ENCODE measurements at regions not wholly inside any gene's neighbourhood (a gene's known extent, or its start where the extent isn't known, plus 50 kb on each side); places are given as distances from the start of the nearest gene placed in this dataset.
A peak's percentile ranks its signal among the peaks of the same experiment; 100 is the strongest.

- ATAC-seq (ENCODE audit: low read depth) = peak; percentile 97
- Histone ChIP-seq H3K9ac (ENCODE audit: low read length) (no peak overlapping the region), H3K9me3 (ENCODE audit: control extremely low read depth in 1 of 3, control insufficient read depth in 2 of 3, insufficient read depth in 1 of 3, low read length in 2 of 3) (peaks cover 0 to 10% (median 0%) of the 10 kb centered on the region in 3 donors), H2AFZ (ENCODE audit: insufficient read depth, low read depth, low read length, poor library complexity, severe bottlenecking) (no peak overlapping the region), H3K4me2 (replicated peaks; ENCODE audit: low read depth, low read length, poor library complexity, severe bottlenecking) (peak overlapping the region; percentile 30), H3K4me3 (ENCODE audit: control extremely low read depth in 1 of 5, extremely low read depth in 1 of 5, insufficient read depth in 1 of 5, low read depth in 2 of 5, low read length in 4 of 5) (no peak overlapping the region), H4K20me1 (ENCODE audit: control insufficient read depth, insufficient read depth, low read length, poor library complexity, severe bottlenecking) (no peaks in the 10 kb centered on the region), H3K27me3 (replicated peaks in 1 of 4; ENCODE audit: control extremely low read depth in 1 of 4, control insufficient read depth in 3 of 4, insufficient read depth in 4 of 4, low read length in 3 of 4) (peaks cover 0 to 18% (median 1%) of the 10 kb centered on the region in 4 experiments), H3K79me2 (ENCODE audit: control insufficient read depth, insufficient read depth, low read length) (no peaks in the 10 kb centered on the region), H3K27ac (ENCODE audit: low read length in 2 of 2) (no peak overlapping the region), H3K36me3 (replicated peaks in 1 of 2; ENCODE audit: control extremely low read depth in 1 of 2, control insufficient read depth in 1 of 2, extremely low read depth in 1 of 2, insufficient read depth in 2 of 2, low read length in 1 of 2) (no peaks in the 10 kb centered on the region), H3K4me1 (ENCODE audit: control insufficient read depth in 2 of 2, insufficient read depth in 2 of 2, low read length in 2 of 2) (peaks cover 7 to 8% of the 10 kb centered on the region in 2 donors)
- peaks cover 6% of the 10 kb centered on the region for H3K4me1 Mint-ChIP-seq
- intact Hi-C loops (cut with micrococcal nuclease) = loop anchor here (1.0 kb wide), 1 partner anchor 199 kb away; no protein-coding TSS in a partner anchor
- ChIA-PET CTCF (interaction anchor here (0.6 to 2.6 kb wide), 22 partner anchors 8 to 332 kb away, joined by 3 to 54 read pairs (median 4); no protein-coding TSS in a partner anchor), POLR2A (interaction anchor here (1.1 kb wide), 1 partner anchor 198 kb away, joined by 4 read pairs; no protein-coding TSS in a partner anchor)
- 24% methylated on average over 18 of the region's 18 CpGs for WGBS (ENCODE audit: insufficient coverage)
- DNase-seq = peak; percentile 75
- no peak overlapping the region for H3K4me3 Mint-ChIP-seq
- no peak overlapping the region for H3K27ac Mint-ChIP-seq
- TF ChIP-seq EZH2 (IDR thresholded peaks at IDR 0.05; ENCODE audit: borderline replicate concordance, insufficient read depth, low read depth, low read length, poor library complexity, severe bottlenecking) (no peak), CTCF (IDR thresholded peaks at IDR 0.05) (peak; percentile 88)
- peaks cover 30% of the 10 kb centered on the region for H3K27me3 Mint-ChIP-seq
- H3K9me3 Mint-ChIP-seq (ENCODE audit: insufficient read depth) = no peaks in the 10 kb centered on the region
Observed at GRCh38 chr1:204763773-204764427, 78.4 kb upstream of the LRRN2 start.

DNA sequence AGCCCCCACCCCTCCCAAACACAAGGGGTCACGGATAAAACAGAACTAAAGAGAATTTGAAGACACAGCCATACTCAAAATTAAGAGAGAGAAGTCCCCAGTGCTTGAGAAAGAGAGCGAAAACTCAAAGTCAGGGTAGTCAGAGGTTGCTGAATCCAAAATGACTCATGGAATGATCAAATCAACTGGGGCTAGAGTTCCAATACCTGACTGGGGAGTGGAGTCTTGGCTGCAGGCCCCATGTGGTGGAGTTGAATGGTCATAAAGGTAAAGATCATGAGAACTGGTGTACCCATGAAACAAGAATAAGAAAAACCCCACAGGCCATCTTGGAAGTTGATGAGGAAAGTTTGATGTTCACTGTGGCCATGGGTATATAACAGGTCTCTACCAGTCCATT, 84.5 kb upstream of the LRRN2 start:
- DNase-seq (no peak), ATAC-seq (ENCODE audit: low read depth) (no peak)
- intact Hi-C loops (cut with micrococcal nuclease) = no loop called here
- no peaks in the 10 kb centered on the region for H3K36me3 ChIP-seq (replicated peaks in 1 of 2; ENCODE audit: control extremely low read depth in 1 of 2, control insufficient read depth in 1 of 2, extremely low read depth in 1 of 2, insufficient read depth in 2 of 2, low read length in 1 of 2)
- no peak overlapping the region for H3K4me2 ChIP-seq (replicated peaks; ENCODE audit: low read depth, low read length, poor library complexity, severe bottlenecking)
- no peaks in the 10 kb centered on the region for H4K20me1 ChIP-seq (ENCODE audit: control insufficient read depth, insufficient read depth, low read length, poor library complexity, severe bottlenecking)
- no peak overlapping the region for H2AFZ ChIP-seq (ENCODE audit: insufficient read depth, low read depth, low read length, poor library complexity, severe bottlenecking)
- 100% methylated on average over 1 of the region's 2 CpGs for WGBS (ENCODE audit: insufficient coverage)
- H3K27ac Mint-ChIP-seq = no peak overlapping the region
- H3K9me3 Mint-ChIP-seq (ENCODE audit: insufficient read depth) = no peaks in the 10 kb centered on the region
- no peak overlapping the region for H3K4me3 ChIP-seq (ENCODE audit: control extremely low read depth in 1 of 5, extremely low read depth in 1 of 5, insufficient read depth in 1 of 5, low read depth in 2 of 5, low read length in 4 of 5)
- no peak overlapping the region for H3K9ac ChIP-seq (ENCODE audit: low read length)
- peaks cover 41% of the 10 kb centered on the region for H3K27me3 Mint-ChIP-seq
- TF ChIP-seq EZH2 (IDR thresholded peaks at IDR 0.05; ENCODE audit: borderline replicate concordance, insufficient read depth, low read depth, low read length, poor library complexity, severe bottlenecking) (no peak), CTCF (IDR thresholded peaks at IDR 0.05) (no peak)
- H3K27me3 ChIP-seq (replicated peaks in 1 of 4; ENCODE audit: control extremely low read depth in 1 of 4, control insufficient read depth in 3 of 4, insufficient read depth in 4 of 4, low read length in 3 of 4) = peaks cover 0 to 23% (median 8%) of the 10 kb centered on the region in 4 experiments
- H3K4me1 ChIP-seq (ENCODE audit: control insufficient read depth in 2 of 2, insufficient read depth in 2 of 2, low read length in 2 of 2) = no peaks in the 10 kb centered on the region
- no peak overlapping the region for H3K4me3 Mint-ChIP-seq
- H3K79me2 ChIP-seq (ENCODE audit: control insufficient read depth, insufficient read depth, low read length) = no peaks in the 10 kb centered on the region
- CTCF ChIA-PET = interaction anchor here (1.0 to 2.1 kb wide), 2 partner anchors 9 to 37 kb away, joined by 4 to 7 read pairs; no protein-coding TSS in a partner anchor
- H3K9me3 ChIP-seq (ENCODE audit: control extremely low read depth in 1 of 3, control insufficient read depth in 2 of 3, insufficient read depth in 1 of 3, low read length in 2 of 3) = no peaks in the 10 kb centered on the region
- POLR2A ChIA-PET = no interaction called here
- no peak overlapping the region for H3K27ac ChIP-seq (ENCODE audit: low read length in 2 of 2)
- H3K4me1 Mint-ChIP-seq = no peaks in the 10 kb centered on the region

Data from B cell (primary cell).